ENCODE measurements at regions not wholly inside any gene's neighbourhood (a gene's known extent, or its start where the extent isn't known, plus 50 kb on each side); places are given as distances from the start of the nearest gene placed in this dataset.

- TF ChIP-seq CTCF (IDR thresholded peaks at IDR 0.05) (no peak), EZH2phosphoT487 (IDR thresholded peaks at IDR 0.05) (no peak), EZH2 (IDR thresholded peaks at IDR 0.05) (no peak)
These were observed 124.5 kb upstream of the USP29 start for GRCh38 chr19:56995303-56995702.
